NCI-H82 treated with DMSO at 0.1 percent for 48 hours (cell line): ENCODE measurements at regions not wholly inside any gene's neighbourhood (a gene's known extent, or its start where the extent isn't known, plus 50 kb on each side); places are given as distances from the start of the nearest gene placed in this dataset.

Experiments used
- DNase-seq: peaks from one replicate; lab custom pipeline; 2025; ENCODE audit not compliant: unreplicated experiment; lab: John Stamatoyannopoulos, UW

DNA sequence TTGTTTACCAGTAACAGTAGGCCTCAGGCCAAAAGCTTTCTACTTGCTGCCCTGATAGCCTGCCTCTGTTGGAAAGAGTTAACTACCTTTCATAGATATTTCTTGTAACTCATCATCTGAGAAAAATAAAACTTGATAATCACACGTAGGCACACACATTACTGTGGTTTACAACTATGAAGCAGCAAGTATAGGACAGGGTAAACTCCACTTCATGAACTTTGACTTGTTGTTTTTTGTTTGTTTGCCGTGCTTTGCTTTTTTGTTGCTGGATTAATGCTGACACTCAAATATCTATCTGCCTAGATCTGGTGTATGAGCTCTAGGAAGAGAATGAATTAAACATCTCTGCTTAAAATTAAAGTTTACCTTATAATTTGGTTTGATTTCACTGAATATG is 924.7 kb upstream of the ADGRL2 start:
- DNase-seq = no peak

DNA sequence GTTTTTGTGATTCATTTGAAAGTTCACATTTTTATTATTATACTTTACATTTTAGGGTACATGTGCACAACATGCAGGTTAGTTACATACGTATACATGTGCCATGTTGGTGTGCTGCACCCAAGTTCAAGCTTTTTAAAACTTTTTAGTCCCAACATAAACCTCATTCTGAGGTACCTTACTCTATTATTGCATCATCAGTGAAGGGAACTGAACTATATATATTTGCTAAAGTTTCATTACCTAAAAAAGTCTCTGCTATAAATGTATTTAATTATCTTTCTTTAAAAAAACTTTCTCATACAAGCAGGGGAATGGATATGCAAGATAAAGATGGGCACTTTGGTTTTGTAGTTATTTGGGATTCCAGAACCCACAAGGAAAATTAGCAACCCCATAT is 931.4 kb upstream of the ADGRL2 start:
- DNase-seq = no peak

DNA sequence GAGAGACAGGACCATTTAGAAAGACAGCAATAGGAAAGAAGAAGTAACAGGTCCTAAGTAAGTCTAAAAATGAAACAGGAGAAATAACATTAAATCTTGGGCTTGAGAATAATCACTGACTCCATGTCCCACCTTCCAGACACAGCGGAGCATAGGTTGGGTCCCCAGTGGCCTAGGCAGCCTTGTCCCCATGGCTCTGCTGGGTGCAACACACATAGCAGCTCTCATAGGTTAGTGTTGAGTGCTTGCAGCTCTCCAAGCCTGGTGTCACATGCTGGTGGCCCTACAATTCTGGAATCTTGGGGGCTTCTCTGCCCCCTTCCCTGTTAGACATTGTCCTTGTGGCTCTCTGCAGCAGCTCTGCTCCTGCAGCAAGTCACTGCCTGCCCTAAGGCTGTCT is 952.8 kb upstream of the ADGRL2 start:
- no peak for DNase-seq

DNA sequence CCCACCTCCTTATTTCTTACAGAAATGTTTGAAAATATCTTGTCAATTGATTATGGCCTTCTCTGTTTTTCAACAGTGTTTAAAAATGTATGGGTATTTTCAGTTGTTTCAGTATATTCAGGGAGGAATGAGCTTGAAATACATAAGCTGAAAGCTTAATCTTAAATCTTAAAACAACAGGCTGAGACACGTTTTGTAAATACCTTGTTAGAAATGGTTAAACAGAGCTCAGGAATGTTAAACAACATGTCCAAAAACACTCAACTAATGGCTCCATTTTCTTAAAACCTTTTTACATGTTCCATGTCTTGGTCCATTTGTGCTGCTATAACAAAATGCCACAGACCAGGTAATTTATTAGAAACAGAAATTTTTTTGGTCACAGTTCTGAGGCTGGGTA is 953.8 kb upstream of the ADGRL2 start:
- DNase-seq = no peak

DNA sequence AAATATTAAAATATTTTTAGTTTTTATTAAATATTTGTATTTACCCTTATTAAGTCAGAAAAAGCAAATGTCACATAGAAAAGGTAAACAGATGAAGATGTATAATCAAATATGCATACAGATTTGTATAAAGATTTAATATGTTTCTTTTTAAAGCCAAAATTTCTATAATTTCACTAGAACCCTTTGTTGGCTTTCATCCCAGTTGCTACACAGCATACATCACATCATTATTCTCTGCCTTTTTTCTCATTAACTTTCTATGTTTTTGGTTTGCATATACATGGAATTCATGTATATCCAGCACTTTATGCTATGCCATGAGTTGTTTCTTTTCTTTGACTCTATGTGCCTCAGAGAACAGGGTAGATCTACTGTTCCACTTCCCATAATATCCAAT is 957.9 kb upstream of the ADGRL2 start:
- no peak for DNase-seq

DNA sequence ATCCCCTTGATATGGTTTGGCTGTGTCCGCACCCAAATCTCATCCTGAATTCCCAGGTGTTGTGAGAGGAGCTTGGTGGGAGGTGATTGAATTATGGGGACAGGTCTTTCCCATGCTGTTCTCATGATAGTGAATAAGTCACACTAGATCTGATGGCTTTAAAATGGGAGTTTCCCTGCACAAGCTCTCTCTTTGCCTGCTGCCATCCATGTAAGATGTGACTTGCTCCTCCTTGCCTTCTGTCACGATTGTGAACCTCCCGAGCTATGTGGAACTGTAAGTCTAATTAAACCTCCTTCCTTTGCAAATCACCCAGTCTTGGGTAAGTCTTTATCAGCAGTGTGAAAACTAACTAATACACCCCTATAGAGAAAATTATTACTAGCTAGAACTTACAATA is 959.5 kb upstream of the ADGRL2 start:
- no peak for DNase-seq

DNA sequence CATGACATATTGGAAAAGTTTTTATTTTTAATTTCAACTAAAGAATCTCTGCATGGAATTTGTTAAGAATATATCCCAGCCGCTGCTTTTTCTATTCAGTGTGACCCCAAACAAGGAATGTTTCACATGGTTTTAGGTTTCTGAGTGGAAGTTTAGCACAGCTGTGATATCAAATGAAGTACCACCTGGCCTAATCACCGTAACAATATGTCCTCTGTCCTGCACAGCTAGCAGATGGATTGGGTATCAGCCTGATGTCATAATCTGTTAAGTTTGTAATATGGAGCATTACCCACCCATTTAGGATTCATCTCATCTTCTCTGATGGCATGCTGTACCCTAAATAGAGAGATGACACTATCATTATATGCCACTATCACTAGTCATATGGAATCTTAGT is 963.7 kb upstream of the ADGRL2 start:
- DNase-seq = no peak

DNA sequence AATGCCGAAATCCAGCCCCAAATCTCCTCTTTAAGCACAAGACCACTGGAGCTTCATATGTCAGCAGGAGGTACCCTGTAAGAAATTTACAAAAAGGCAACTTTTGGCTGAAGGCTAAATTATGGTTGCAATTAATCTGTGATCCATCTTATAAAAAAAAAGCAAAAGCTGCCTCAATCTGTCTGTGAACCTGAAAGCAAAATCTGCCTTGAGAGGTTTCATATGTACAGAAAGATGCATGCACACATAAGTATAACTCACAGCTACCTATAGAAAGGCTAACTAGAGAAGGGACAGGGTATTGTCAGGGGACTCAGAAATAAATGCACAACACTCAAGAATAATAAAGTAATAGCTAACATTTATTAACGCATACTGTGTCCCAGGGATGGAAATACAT is 964.2 kb upstream of the ADGRL2 start:
- no peak for DNase-seq

DNA sequence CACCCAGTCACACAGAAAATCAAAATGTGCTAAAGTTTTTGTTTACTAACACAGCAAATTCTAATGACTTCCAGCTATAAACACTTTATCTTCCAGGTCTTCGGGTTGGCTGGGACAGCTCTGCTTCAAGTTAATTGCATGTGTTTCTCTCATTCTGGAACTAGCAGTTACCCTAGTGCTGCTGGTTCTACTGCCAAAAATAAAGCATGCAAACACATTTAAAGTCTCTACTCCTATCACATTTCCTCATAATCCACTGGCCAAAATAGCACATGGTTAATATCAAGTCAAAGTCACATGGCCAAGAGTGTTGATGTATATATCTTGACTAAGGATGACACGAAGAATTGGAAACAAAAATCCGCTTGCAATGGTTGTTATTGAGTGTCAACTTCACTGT is 973.1 kb upstream of the ADGRL2 start:
- DNase-seq = no peak

DNA sequence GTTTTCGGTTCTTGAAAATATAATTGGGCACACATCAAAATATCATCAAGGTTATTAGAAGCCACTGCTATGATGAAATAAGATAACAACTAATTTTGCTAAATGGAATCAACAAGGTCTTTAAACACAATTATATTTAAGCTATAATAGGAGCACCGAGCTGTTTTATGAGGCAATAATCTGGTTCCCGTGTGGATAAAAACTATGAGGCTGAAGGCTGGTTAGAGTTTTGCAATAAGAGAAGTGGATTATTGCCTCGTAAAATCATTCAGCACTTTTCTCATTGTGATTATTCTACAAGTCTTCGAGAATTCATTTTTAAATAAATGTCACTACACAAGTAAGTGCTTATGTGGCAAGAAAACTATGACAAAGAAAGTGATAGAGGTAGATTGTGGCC is 975.7 kb upstream of the ADGRL2 start:
- DNase-seq = no peak

DNA sequence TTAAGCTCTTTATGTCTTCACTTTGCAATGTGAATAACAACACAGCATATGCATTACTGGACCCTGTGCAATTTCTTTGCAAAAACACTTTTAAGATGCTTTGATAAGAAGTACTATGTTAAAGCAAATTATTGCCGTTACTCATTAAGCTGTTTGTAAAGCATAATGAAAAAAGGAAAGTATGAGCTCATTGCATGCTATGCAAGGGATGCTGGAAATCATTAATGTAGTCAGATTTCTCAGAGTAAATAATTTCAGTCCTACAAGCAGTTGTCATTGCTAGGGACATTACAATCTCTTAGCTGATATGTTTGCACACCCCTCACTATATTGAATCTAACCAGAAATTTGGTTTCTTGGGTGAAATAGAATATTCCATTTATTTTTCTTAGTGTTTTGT is 982.5 kb upstream of the ADGRL2 start:
- DNase-seq = no peak

DNA sequence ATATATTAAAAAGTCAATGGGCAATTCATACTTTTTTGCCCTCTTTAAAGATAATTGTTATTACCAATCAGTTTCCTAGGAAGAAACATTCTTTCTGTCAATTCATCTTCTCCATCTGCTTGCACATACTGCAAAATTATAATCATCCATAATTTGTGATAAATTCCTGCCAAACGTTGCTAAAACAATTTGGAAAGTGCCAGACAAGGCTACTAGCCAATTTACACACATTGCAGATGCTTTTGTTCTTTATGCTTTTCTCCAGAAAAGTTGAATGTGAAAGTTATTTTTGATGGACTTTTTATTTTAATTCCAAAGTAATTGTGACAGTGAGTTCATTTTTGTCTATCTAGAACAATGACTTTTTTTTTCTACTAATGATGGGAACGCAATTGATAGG is 992.8 kb upstream of the ADGRL2 start:
- no peak for DNase-seq

DNA sequence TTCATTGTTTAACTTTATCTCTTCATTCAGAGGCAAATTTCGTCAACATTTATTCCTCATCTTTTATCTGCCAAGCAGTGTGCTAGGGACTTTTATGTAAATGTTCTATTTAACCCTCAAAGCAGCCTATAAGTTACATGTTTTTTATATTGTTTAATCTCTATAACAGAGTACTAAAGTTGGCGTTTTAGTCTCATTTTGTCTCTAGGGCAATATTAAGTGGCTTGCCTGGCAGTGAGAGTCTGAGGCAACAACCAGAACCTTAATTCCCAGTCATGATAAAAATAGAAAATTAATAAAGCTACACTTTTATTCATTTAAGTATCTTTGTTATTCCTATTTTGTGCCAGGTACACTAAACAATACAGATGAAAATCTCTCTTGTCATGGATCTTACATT is 994.3 kb upstream of the ADGRL2 start:
- no peak for DNase-seq

DNA sequence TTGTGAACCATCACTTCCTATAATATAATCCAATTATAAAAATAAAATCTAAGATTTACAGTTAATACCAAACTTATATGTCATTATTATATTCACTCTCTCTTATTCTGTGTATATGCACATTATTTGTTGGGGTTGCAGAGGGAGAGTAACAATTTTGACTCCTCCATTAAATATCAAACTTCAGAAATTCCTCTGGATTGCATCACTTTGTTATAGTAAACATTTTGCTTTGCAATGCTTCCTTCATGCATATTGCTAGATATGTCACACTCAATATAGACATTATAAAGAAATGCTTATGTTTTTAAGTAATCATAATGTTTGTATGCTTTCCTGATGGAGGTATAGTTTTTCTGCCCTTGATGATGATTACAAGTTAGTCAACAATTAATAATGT is 999.0 kb upstream of the ADGRL2 start:
- no peak for DNase-seq

DNA sequence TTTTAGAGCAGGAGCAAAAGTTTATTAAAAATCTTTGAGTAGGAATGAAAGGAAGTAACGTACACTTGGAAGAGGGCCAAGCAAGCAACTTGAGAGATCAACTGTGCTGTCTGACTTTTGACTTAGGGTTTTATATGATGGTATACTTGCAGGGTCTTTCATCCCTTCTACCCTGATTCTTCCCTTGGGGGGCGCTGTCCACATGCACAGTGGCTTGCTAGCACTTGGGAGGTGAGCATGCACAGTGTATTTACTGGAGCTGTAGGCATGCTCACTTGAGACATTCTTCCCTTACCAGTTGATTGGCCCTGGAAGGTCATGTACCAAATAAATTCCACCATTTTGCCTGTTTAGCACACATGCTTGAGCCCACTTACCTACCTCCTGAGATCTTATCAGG is 1001.3 kb upstream of the ADGRL2 start:
- no peak for DNase-seq

DNA sequence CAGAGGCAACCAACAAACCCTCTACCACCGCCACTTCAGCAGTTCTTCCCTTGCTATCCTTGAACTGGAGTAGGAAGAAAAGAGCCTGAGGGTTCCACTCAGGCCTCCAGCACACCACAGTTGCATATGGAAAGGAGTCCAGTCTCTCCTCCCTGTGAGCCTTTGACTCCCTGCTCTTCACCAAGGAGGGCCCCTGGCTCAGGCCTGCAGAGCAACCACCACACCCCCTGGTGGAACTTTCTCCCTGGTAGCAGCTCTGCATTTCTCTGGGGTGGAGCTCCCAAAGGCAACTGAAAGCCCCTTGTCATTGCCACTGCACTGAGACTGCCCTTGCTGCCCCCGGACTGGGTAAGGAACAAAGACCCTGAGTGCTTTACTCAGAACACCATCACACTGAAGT is 1021.5 kb upstream of the ADGRL2 start:
- no peak for DNase-seq

DNA sequence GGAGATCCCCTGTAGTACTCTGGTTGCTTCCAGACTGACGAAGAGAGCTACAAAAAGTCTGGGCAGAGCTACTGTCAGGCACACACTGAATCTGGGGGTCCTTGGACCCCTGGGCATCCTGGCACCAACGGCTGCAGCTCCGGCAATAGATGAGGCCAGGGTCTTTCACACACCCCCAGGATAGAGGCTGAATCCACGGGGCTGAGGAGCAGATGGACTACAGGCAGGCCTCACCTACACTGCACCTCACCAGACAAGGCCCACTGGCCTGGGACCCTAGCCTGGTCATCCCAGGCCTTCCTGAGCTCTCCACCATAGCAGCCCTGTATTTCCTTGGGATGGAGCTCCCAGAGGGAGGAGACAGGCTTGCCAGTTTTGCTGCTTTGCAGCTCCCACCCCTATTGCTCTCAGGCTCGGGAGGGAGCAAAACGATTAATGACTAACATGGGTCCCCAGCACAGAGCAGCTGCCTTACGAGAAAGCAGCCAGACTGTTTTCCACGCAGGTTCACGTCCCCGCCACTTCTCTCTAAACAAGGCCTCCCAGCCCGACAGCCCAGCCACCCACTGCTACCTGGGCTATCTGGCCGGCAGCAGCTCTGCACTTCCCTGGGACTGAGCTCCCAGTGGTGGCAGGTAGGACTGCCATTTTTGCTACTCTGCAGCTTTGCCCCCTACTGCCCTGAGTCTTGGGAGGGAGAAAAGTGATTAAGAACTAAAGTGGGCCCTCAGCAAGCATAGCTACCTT is 1022.5 kb upstream of the ADGRL2 start:
- DNase-seq = no peak

DNA sequence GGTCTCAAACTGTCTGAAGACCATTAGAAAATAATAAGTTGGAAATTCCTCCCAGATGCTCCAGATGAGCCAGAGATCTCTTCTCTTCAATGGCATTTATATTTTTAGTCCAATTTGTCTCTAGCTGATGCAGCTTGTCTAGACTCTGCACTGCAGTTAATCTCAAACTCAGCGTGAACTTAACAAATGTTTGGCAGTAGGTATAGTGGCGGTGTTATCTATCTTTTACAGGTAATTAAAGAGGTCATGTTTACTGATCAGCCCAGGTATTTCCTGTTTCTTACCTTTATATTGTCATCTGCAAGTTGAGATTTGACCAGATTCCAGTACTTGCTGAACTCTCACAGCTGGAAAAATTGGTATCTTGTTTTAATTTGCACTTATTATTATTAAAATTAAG is 1024.5 kb upstream of the ADGRL2 start:
- no peak for DNase-seq

DNA sequence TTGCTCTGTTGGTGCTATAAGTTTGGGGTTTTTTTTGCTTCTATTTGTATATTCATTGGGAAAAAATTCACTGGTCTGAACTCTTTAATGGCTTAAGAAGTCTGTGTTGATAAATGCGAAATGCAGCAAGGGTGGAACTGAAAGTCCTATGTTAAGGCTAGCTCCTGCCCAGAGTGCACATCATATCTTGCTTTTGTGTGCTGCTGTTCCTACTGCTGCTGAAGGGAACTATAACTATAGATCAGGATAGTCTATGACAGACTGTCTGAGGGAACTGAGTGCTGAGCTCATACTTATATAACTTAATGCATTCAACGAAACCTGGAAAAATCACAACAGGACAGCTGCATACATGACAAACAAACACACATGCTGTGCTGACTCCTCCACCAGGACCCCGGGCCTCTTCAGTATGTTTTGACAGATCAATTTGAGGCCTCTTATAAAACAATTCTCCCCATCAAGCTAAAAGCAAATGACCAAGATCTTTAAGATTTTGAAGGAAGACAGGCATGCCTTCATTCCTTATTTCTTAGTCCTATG is 1031.5 kb upstream of the ADGRL2 start:
- no peak for DNase-seq

DNA sequence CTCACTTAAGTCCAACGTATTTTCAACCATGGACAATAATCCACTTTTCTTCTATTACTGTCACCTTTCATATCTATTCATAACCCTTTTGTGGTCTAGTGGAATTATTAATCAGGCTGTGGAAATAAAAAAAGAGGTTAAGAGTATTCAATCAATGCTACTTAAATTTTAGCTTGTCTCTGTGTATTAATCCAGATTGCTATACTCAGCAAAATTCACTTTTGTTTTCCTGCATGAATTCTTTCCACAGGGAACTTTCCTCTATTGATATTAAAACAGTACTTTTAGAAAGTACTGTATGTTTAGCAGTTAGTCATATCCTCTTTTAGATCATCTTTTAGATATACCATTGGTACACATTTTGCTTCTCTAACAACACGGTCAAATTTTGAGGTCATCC is 1033.0 kb upstream of the ADGRL2 start:
- no peak for DNase-seq

DNA sequence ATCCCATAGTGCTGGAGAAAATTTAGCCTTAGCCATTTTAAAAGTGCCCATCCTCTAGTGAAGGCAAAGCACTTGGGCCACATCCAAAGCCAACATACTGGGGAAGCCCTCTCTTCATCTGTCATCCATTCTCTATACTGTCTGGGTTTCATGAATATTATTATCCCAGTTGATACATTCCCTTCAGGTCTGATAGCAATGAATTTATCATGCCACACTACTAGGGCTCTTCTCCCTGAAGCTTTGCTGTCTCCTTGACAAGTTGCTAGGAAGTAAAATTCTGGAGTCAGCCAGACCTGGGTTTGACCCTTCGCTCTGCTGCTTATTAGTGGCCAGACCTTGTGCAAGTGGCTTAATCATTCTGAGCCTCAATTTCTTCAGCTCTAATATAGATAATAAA is 1041.4 kb upstream of the ADGRL2 start:
- DNase-seq = no peak

DNA sequence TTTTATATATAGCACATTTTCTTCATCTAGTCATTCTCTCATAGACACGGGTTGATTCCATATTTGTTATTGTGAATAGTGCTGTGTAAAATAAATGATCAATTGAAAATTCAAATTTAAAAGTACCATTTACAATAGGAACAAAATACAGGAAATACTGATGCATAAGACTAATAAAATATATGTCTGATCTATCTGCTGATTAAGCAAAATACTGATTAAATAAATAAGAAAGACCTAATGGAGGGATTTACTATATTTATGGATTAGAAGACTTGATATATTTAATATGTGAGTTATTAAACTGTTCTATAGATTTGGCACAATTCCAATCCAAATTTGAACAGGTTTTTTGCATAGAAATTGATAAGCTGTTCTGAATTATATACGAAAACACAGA is 1044.8 kb upstream of the ADGRL2 start:
- DNase-seq = no peak

DNA sequence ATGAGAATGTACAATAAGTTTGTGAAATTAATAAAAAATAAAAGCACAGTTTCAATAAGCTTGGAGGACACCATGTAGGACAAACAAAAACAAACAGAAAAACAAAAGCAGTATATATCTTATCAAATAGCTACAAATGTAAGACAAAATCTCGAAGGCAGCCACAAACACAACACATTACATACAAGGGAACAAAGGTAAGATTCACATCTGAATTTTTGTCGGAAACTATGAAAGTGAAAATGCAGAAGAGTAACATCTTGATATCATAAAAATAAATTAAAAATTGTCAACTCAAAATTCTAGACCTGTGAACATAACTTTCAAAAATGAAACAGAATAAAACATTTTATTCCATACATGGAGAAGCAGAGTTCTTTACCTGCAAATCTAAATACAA is 1049.5 kb upstream of the ADGRL2 start:
- no peak for DNase-seq
